HG02798 (cell line): ENCODE measurements at regions not wholly inside any gene's neighbourhood (a gene's known extent, or its start where the extent isn't known, plus 50 kb on each side); places are given as distances from the start of the nearest gene placed in this dataset.
"Not testable (repeated sequence)": the region's sequence is repeated elsewhere in the genome, so short reads cannot be mapped to it uniquely, and the experiment has no call there.

Source experiments
- ATAC-seq: cut with Tn5 transposase; IDR thresholded peaks from one replicate; pipeline ENCODE4 v1.9.1; 2021; ENCODE audit warnings: mild to moderate bottlenecking; ENCODE audit not compliant: unreplicated experiment, poor library complexity

DNA sequence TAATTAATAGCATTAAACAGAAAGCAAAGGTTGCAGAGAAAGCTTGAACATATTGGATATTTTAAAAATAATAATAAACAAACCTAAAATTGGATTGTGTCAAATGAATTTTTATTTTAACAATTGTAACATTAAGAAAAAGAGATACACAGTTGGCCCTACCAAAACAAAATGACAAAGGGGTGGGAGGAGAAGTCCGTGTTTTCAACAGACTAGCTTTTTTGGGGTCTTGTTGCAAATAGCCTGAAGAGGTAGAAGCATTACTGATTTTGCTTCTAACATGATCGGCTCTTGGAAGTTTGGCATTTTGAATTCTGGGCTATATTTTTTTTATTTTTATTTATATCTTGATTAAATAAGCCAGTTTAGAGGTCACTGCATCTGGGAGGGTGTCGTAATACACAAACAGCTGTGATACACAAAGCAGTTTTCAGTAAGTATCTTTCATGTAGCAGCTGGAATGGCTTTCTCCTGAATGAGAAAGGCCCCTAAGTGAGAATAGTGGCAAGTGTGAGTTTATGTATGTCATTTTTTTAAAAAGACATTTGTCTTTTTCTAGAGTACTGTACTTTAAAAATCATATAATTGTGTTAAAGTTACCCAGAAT is 85.5 kb upstream of the ZNF217 start:
- ATAC-seq = no peak

DNA sequence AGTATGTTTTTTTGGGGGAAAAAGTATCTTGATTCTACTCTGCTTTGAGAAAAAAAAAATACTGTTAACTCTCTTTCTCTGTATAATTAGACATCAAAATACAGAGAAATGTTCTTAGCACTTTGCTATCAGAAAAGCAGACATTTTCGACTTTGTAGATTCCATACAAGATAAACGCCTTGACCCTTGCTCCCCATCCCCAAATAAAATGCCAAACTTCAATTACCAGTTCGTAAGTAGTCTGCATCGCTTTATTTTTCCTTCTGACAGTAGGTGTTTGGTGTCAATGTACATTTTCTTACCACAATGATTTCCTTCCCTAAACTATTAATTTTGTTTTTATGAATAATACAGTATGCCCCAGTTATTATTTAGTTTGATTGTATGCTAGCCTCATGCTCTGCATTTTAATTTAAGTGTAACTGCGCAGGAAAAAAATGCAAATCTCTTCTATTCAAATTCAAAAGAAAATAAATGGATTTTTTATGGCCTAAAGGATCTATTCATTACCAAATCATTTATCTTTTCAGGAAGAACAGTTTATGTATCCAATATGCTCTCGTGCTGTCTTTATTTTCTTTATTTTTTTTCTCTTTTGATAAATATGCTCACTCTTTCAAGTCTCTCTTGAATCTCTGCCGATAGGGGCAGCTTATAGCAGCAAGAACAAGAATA is 84.8 kb upstream of the ZNF217 start:
- no peak for ATAC-seq

DNA sequence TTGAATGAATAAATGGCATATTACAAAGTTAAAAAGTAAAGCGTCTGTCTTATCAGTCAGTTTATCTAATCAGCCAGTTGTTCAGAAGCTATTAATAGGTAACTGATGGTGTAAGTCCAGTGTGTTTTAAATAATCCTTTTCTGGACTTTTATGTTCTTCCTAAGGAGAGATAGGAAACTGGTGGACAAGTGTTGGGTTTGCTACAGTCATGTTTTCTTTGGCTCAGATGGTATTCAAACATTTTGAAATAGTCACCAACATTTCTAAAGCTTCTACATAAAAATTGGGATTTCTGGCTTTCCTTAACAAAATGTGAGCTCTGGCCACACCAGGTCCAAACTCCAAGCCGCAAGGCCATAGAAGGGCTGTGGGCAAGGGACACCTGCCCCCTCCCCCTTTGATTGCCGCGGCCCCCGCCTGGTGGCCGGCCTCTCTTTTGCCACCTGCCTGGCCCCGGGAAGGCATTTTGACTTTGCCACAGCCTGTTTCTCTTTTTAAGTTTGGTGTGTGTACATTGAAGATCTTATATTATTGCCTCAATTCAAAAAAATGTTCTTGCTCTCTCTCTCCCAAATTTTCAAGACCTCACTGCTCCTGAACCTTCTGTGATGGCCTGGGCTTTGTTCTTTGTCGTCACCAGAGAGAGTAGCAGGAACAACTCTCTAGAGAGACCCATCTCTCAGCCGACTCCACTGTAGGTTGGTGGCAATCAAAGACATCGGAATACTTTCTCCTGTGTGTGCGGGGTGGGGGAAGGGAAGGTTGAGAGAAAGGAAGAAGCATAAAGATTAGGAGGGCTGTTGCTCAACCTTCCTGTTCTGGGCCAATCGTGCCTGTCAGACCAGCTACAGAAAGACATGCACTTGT is 84.0 kb upstream of the ZNF217 start:
- no peak for ATAC-seq

GRCh38 chr20:53676987-53677386 is 83.3 kb upstream of the ZNF217 start:
- no peak for ATAC-seq

GRCh38 chr20:53676519-53676822 is 82.8 kb upstream of the ZNF217 start:
- ATAC-seq = no peak

DNA sequence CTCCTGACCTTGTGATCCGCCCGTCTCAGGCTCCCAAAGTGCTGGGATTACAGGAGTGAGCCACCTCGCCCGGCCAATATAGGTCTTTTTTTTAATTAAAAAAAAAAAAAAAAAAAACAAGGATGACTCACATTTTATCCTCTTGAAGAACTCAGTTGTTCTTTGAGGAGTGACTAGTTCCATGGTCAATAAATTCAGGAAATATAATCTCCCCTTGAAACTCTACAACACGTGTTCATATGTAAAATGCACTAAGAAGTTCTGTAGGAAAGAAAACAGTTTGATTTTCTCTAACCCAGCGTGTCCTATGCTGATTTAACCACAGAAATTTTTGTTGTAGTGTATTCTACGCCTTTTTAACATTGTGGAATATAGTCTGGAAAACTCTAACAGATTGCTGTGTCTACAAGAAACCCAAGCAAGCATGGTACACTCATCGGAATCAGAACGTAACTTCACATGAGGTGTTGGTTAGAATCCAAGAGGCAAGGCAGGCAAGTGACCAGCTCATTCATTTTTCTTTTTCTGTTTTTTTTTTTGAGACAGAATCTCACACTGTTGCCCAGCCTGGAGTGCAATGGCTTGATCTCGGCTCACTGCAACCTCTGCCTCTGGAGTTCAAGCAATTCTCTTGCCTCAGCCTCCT is 79.0 kb upstream of the ZNF217 start:
- no peak for ATAC-seq

DNA sequence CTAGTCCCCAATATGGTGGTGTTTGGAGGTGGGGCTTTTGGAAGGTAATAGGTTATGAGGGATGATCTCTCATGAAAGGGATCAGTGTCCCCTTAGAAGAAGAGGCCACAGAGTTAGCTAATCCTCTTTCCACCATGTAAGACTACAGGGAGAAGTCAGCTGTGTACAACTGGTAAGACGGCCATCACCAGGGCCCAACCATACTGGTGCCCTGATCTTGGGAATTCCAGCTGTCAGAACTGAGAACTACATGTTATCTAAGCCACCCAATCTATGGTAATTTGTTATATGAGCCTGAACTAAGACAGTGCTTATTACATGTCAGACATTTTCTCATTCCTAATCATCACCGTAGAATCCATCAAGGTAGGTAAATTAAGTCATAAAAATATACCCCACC is 77.7 kb upstream of the ZNF217 start:
- ATAC-seq = no peak

DNA sequence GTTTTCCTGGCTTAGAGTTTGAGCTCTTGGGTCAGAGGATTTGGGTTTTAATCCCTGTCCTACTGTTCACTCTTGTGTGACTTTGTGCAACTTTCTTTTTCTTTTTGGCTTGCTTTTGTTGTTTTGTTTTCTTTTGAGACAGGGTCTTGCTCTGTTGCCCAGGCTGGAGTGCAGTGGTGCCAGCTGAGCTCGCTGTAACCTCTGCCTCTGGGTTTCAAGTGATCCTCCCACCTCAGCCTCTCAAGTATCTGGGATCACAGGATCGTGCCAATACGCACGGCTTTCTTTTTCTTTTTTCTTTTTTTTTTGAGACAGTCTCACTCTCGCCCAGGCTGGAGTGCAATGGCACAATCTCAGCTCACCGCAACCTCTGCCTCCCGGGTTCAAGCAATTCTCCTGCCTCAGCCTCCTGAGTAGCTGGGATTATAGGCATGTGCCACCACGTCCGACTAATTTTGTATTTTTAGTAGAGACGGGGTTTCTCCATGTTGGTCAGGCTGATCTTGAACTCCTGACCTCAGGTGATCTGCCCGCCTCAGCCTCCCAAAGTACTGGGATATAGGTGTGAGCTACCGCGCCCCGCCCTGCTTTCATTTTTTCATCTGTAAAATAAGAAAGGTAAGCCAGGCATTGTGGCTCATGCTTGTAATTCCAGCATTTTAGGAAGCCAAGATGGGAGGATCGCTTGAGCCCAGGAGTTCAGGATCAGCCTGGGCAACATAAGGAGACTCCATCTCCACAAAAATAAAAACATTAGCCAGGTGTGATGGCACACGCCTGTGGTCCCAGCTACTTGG is 76.1 kb upstream of the ZNF217 start:
- not testable (repeated sequence) for ATAC-seq

GRCh38 chr20:53668992-53669391 is 75.4 kb upstream of the ZNF217 start:
- ATAC-seq = no peak

GRCh38 chr20:53666144-53666543 is 72.5 kb upstream of the ZNF217 start:
- ATAC-seq = no peak

DNA sequence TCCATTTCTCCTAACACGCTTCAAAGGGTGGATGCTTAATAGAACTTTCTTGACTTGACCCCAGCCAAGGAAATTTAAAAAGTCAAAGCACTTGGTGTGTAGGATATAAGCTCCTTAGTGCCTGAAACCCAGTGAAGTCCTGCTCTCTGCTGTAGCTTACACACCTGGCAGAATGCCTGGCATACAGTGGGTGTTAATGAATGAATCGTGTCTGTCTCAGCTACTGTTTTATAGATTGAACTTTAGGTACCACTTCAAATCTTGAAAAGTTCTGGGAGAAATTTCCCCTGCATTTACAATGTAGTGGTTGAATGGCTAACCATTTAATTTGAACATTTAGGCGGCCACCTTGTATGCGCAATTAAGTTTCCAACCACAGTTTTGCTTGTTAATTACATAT is 70.5 kb upstream of the ZNF217 start:
- ATAC-seq = no peak

DNA sequence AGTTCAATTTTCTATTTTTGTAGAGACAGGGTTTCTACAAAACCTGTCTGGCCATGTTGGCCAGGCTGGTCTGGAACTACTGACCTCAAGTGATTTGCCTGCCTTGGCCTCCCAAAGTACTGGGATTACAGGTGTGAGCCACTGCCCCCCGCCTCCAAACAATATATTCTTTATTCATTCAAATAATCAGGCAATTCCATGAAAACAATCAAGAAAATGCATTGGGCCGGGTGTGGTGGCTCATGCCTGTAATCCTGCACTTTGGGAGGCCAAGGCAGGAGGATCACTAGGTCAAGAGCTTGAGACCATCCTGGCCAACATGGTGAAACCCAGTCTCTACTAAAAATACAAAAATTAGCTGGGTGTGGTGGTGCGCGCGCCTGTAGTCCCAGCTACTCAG is 69.9 kb upstream of the ZNF217 start:
- ATAC-seq = not testable (repeated sequence)

GRCh38 chr20:53662595-53662994 is 69.0 kb upstream of the ZNF217 start:
- ATAC-seq = no peak

DNA sequence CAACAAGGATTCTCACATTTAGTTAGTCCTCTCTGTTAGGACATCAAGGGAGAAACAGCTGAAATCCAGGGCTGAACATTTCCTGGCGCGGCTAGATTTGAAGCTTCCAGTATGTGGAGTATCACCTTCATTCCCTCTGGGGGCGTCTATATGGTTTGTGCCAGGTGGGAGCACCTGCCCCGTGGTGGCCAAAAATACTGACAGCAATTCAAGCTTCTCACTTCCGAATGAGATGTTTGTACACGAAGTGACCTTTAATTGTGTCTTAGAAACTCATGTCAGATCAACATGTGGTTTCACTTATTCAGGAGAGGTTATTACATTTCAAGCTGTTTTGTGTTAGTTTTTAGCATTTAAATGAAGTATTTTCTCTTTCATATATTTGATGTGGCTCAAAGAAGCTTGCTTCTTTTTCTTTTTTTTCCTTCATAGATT is 67.3 kb upstream of the ZNF217 start:
- ATAC-seq = peak; percentile 38

DNA sequence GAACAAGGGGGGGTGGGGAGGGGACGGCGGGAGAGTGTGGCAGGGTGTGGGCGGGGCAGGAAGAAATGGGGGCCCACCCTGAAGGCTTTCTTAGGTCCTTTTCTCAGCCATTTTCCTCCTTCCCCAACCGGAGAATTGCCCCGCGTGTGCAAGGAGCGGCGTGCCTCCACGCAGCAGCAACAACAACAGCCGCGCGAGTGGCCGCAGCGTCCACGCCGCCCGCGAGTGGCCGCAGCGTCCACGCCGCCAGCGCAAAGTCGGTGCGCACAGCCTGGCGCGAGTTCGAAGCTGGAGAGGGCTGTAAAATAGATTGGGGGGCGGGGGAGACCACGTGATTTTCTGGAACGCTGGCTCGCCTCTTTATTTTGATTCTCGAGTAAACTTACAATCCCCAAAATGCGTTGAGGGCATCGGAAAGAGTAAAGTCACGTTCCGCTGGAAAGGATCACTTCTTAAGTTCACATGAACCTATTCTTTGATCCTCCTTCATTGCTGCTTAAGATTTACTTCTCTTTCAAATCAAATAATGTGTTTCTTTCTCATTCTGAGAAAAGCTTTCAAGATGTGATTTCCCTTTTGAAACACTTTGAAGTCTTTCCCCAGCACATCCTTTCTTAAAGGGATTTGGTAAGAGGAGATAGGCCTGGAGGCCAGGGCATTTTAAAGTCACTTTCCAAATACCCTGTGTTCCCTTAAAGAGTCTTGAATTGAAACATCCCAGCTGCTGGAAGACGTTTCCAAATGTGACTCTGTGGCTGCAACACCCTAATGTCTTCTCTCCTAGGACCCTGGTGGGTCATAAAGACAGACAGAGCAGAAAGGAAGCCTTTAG is 66.7 kb upstream of the ZNF217 start:
- ATAC-seq = peak; percentile 8

GRCh38 chr20:53658973-53659372 is 65.3 kb upstream of the ZNF217 start:
- ATAC-seq = no peak

- ATAC-seq = no peak
Observed at GRCh38 chr20:53658322-53658721, 64.7 kb upstream of the ZNF217 start.

DNA sequence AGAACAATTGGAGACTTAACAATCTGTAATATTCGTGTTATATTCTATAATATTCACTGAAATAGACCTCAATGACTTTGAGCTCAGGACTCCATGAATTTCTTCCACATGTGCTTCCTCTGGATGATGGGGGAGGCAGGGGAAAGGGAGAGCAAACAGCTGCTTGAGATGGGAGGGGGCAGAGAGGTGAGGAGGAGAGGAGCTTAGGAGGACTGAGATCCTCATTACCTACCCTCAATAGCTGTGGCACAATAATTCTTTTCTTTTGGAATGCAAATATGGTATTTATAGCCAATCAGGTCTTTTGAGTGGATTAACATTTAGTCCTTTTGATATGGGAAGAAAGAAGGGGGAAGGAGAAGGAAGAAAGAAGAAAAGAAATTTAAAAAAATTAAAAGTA is 64.1 kb upstream of the ZNF217 start:
- ATAC-seq = no peak

- ATAC-seq = no peak
Observed at GRCh38 chr20:53657279-53657678, 63.6 kb upstream of the ZNF217 start.
